ENCODE measurements at regions not wholly inside any gene's neighbourhood (a gene's known extent, or its start where the extent isn't known, plus 50 kb on each side); places are given as distances from the start of the nearest gene placed in this dataset.
"Not testable (repeated sequence)": the region's sequence is repeated elsewhere in the genome, so short reads cannot be mapped to it uniquely, and the experiment has no call there.

GRCh38 chrX:144231116-144231785 lies 347.4 kb downstream of the UBE2NL start:
- H3K9ac ChIP-seq (ENCODE audit: insufficient read depth, low read depth, low read length); ATAC-seq; DNase-seq (ENCODE audit: low spot score); CTCF ChIA-PET (ENCODE audit: low intra/inter-chr PET ratio, low total read pairs); intact Hi-C loops (cut with micrococcal nuclease; ENCODE audit: unreplicated experiment); FAIRE-seq; H3K27ac ChIP-seq (ENCODE audit: extremely low read length, insufficient read depth, low read length); H3K4me3 ChIP-seq (replicated peaks in 1 of 3; ENCODE audit: insufficient read depth in 1 of 3, low read depth in 2 of 3, low read length in 3 of 3); H3K4me2 ChIP-seq (ENCODE audit: low read depth, low read length); H2AFZ ChIP-seq (ENCODE audit: low read length); H3K36me3 ChIP-seq (replicated peaks in 1 of 2; ENCODE audit: control insufficient read depth in 1 of 2, insufficient read depth in 2 of 2, low read length in 2 of 2); H3K27me3 ChIP-seq (ENCODE audit: control insufficient read depth in 1 of 2, insufficient read depth in 2 of 2, low read length in 2 of 2); H4K20me1 ChIP-seq (ENCODE audit: insufficient read depth, low read length); POLR2A ChIA-PET; H3K79me2 ChIP-seq (ENCODE audit: insufficient read depth, low read length); in situ Hi-C loops (cut with HindIII; ENCODE audit: extremely low pct_ligation_motif_present, low pct_unique_long_range_greater_than_20kb); H3K4me1 ChIP-seq (ENCODE audit: insufficient read depth, low read length); BruUV-seq (replicated peaks): not testable (repeated sequence)
- peaks cover 41% of the 10 kb centered on the region for H3K9me3 ChIP-seq (ENCODE audit: low read length)
- WGBS (ENCODE audit: low lambda C conversion rate) = 51% methylated on average over 7 of the region's 40 CpGs

GRCh38 chrX:144253356-144253755 lies 369.5 kb downstream of the UBE2NL start:
- no peaks in the 10 kb centered on the region for H3K79me2 ChIP-seq (ENCODE audit: insufficient read depth, low read length)
- H3K9ac ChIP-seq (ENCODE audit: insufficient read depth, low read depth, low read length) = no peak overlapping the region
- intact Hi-C loops (cut with micrococcal nuclease; ENCODE audit: unreplicated experiment) = no loop called here
- no peaks in the 10 kb centered on the region for H4K20me1 ChIP-seq (ENCODE audit: insufficient read depth, low read length)
- CTCF ChIA-PET (ENCODE audit: low intra/inter-chr PET ratio, low total read pairs) = no interaction called here
- H3K27me3 ChIP-seq (ENCODE audit: control insufficient read depth in 1 of 2, insufficient read depth in 2 of 2, low read length in 2 of 2) = no peaks in the 10 kb centered on the region
- no peak overlapping the region for H3K27ac ChIP-seq (ENCODE audit: extremely low read length, insufficient read depth, low read length)
- DNase-seq (ENCODE audit: low spot score) (no peak), FAIRE-seq (no peak), ATAC-seq (no peak)
- BruUV-seq (replicated peaks) = no TSS peak
- no peaks in the 10 kb centered on the region for H3K4me1 ChIP-seq (ENCODE audit: insufficient read depth, low read length)
- POLR2A ChIA-PET = no interaction called here
- 0% methylated on average over 1 of the region's 1 CpG for WGBS (ENCODE audit: low lambda C conversion rate)
- no peaks in the 10 kb centered on the region for H3K36me3 ChIP-seq (replicated peaks in 1 of 2; ENCODE audit: control insufficient read depth in 1 of 2, insufficient read depth in 2 of 2, low read length in 2 of 2)
- no peak overlapping the region for H2AFZ ChIP-seq (ENCODE audit: low read length)
- in situ Hi-C loops (cut with HindIII; ENCODE audit: extremely low pct_ligation_motif_present, low pct_unique_long_range_greater_than_20kb) = no loop called here
- peaks cover 53% of the 10 kb centered on the region for H3K9me3 ChIP-seq (ENCODE audit: low read length)
- H3K4me3 ChIP-seq (replicated peaks in 1 of 3; ENCODE audit: insufficient read depth in 1 of 3, low read depth in 2 of 3, low read length in 3 of 3) = no peak overlapping the region
- H3K4me2 ChIP-seq (ENCODE audit: low read depth, low read length) = no peak overlapping the region
- no peak for TF ChIP-seq AHR (CRISPR knock-in tag; IDR thresholded peaks at IDR 0.05)
- TF ChIP-seq ZNF460 (CRISPR knock-in tag; IDR thresholded peaks at IDR 0.05; ENCODE audit: borderline replicate concordance) = no peak
- TF ChIP-seq RAD51 (IDR thresholded peaks at IDR 0.05; ENCODE audit: borderline replicate concordance) = no peak
- no peak for TF ChIP-seq SMAD1 (CRISPR knock-in tag; IDR thresholded peaks at IDR 0.05; ENCODE audit: borderline replicate concordance, low read depth)
- no peak for TF ChIP-seq ZBTB26 (CRISPR knock-in tag; IDR thresholded peaks at IDR 0.05; ENCODE audit: borderline replicate concordance)
- TF ChIP-seq SP5 (CRISPR knock-in tag; IDR thresholded peaks at IDR 0.05; ENCODE audit: borderline replicate concordance, low read depth) = no peak
- TF ChIP-seq USF2 (IDR thresholded peaks at IDR 0.05; ENCODE audit: low read depth, low read length) = no peak
- TF ChIP-seq USF2 (CRISPR knock-in tag; IDR thresholded peaks at IDR 0.05; ENCODE audit: borderline replicate concordance) = no peak
- no peak for TF ChIP-seq PBX3 (CRISPR knock-in tag; IDR thresholded peaks at IDR 0.05; ENCODE audit: borderline replicate concordance)
- TF ChIP-seq KLF15 (CRISPR knock-in tag; IDR thresholded peaks at IDR 0.05; ENCODE audit: borderline replicate concordance) = no peak
- TF ChIP-seq TP53 (CRISPR knock-in tag; conservative IDR thresholded peaks at IDR 0.05) = no peak
- no peak for TF ChIP-seq HHEX (CRISPR knock-in tag; IDR thresholded peaks at IDR 0.05)
- TF ChIP-seq HCFC1 (IDR thresholded peaks at IDR 0.05; ENCODE audit: low read depth, low read length) = no peak
- no peak for TF ChIP-seq MZF1 (CRISPR knock-in tag; IDR thresholded peaks at IDR 0.05; ENCODE audit: borderline replicate concordance)
- no peak for TF ChIP-seq ZSCAN29 (CRISPR knock-in tag; conservative IDR thresholded peaks at IDR 0.05)
